ENCODE measurements at regions not wholly inside any gene's neighbourhood (a gene's known extent, or its start where the extent isn't known, plus 50 kb on each side); places are given as distances from the start of the nearest gene placed in this dataset.

GRCh38 chr3:168218600-168218999 is 122.9 kb upstream of the GOLIM4 start:
- no peaks in the 10 kb centered on the region for H3K36me3 ChIP-seq
- ATAC-seq (ENCODE audit: low FRiP score in 2 of 2) (peak in 1 of 2 donors; percentile 51), DNase-seq (no peak)
- H3K27me3 ChIP-seq: no peaks in the 10 kb centered on the region
- TF ChIP-seq POLR2A (IDR thresholded peaks at IDR 0.05): no peak
- no peak for TF ChIP-seq POLR2AphosphoS5 (IDR thresholded peaks at IDR 0.05)
- TF ChIP-seq EP300 (IDR thresholded peaks at IDR 0.05): peak in 1 of 4 donors; percentile 31
- TF ChIP-seq, protein P1, sequence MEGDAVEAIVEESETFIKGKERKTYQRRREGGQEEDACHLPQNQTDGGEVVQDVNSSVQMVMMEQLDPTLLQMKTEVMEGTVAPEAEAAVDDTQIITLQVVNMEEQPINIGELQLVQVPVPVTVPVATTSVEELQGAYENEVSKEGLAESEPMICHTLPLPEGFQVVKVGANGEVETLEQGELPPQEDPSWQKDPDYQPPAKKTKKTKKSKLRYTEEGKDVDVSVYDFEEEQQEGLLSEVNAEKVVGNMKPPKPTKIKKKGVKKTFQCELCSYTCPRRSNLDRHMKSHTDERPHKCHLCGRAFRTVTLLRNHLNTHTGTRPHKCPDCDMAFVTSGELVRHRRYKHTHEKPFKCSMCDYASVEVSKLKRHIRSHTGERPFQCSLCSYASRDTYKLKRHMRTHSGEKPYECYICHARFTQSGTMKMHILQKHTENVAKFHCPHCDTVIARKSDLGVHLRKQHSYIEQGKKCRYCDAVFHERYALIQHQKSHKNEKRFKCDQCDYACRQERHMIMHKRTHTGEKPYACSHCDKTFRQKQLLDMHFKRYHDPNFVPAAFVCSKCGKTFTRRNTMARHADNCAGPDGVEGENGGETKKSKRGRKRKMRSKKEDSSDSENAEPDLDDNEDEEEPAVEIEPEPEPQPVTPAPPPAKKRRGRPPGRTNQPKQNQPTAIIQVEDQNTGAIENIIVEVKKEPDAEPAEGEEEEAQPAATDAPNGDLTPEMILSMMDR (IDR thresholded peaks at IDR 0.05): no peak
- H3K9me3 ChIP-seq: no peaks in the 10 kb centered on the region
- H3K27ac ChIP-seq: peak overlapping the region in 1 of 4 donors; percentile 49
- H3K4me3 ChIP-seq: no peak overlapping the region
- no peaks in the 10 kb centered on the region for H3K4me1 ChIP-seq
- WGBS, 2 donors: 52 to 56% methylated on average over 2 of the region's 2 CpGs

DNA sequence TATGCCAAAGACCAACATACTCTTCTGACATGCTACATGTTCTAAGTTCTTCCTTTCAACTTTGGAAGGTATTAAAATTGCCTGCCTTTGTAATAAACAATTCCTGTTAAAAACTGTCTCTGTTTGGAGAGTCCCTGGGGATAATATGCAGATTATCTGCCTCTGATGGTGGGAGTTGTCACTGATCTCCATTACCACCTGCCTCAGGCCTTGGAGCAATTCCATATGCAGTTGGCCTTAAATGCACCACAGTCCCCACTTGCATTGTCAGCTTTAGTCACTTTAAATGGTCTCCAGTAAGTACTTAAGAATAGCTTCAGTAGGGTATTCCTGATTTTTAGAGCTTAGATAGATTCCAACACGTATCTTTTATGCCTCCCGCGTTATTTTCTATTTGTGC is 121.1 kb upstream of the GOLIM4 start:
- no peak overlapping the region for H3K4me3 ChIP-seq
- DNase-seq (no peak), ATAC-seq (ENCODE audit: low FRiP score in 2 of 2) (no peak)
- H3K36me3 ChIP-seq: no peaks in the 10 kb centered on the region
- no peaks in the 10 kb centered on the region for H3K4me1 ChIP-seq
- no peak overlapping the region for H3K27ac ChIP-seq
- 93% methylated on average over 3 of the region's 3 CpGs for WGBS, 2 donors
- H3K27me3 ChIP-seq: no peaks in the 10 kb centered on the region
- H3K9me3 ChIP-seq: no peaks in the 10 kb centered on the region
- no peak for TF ChIP-seq POLR2A (IDR thresholded peaks at IDR 0.05)
- TF ChIP-seq, protein P1 (IDR thresholded peaks at IDR 0.05): no peak
- TF ChIP-seq EP300 (IDR thresholded peaks at IDR 0.05): no peak
- TF ChIP-seq POLR2AphosphoS5 (IDR thresholded peaks at IDR 0.05): no peak

DNA sequence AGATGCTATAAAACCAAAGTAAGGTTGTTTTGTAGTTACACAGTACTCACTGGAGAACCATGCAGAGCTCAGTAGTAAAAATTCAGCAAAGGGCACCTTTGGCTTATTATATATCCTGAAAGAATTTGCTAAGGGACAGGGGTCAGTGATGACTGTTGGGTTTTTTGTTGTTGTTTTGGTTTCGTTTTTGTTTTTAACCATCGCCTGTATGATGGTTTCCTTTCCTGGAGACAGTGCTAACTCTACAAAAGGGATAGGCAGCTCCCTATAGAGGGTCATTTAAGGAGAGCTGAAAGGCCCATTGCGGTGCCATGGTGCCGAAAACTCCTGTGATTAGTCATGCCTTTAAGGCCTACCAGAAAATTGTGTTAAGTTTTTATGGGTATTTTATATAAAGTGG is 118.2 kb upstream of the GOLIM4 start:
- DNase-seq (no peak), ATAC-seq (ENCODE audit: low FRiP score in 2 of 2) (no peak)
- H3K27me3 ChIP-seq: no peaks in the 10 kb centered on the region
- TF ChIP-seq POLR2A (IDR thresholded peaks at IDR 0.05) (no peak), POLR2AphosphoS5 (IDR thresholded peaks at IDR 0.05) (no peak), EP300 (IDR thresholded peaks at IDR 0.05) (no peak)
- TF ChIP-seq, protein P1 (IDR thresholded peaks at IDR 0.05): no peak
- H3K4me1 ChIP-seq: no peaks in the 10 kb centered on the region
- H3K27ac ChIP-seq: no peak overlapping the region
- 68 to 75% methylated on average over 4 of the region's 4 CpGs for WGBS, 2 donors
- no peaks in the 10 kb centered on the region for H3K36me3 ChIP-seq
- H3K4me3 ChIP-seq: no peak overlapping the region
- H3K9me3 ChIP-seq: no peaks in the 10 kb centered on the region

DNA sequence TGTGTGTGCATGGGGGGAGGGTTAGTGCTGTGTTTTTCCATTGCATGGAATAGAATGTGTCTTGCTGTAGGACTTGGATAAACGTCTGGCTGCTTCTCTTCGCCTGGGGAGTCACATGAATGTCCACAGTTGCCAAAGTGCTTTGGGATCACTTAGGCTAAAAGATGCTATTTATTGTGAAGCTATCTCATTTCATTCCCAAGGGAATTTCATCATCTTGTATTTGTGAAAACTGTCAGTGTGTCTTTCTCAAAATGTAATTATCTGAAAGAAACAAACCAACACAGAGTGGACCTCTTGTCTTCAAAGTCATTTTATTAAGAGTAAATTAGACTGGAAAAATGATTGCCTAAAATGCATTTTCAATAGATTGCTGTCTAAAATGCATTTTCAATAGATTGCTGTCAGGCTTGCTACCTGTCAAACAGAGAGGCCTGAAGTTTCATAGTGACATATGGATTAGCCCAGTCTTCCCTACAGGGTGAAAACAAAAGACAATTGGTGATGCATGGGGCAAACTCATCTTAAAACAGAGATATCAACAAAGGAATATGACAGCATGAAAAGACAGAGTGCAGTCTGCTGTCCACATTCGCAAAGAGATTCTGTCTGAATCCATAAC is 117.1 kb upstream of the GOLIM4 start:
- H3K4me3 ChIP-seq: no peak overlapping the region
- no peaks in the 10 kb centered on the region for H3K27me3 ChIP-seq
- DNase-seq: no peak
- H3K27ac ChIP-seq: no peak overlapping the region
- no peaks in the 10 kb centered on the region for H3K4me1 ChIP-seq
- WGBS, 2 donors: 67% methylated on average over 3 of the region's 3 CpGs
- H3K9me3 ChIP-seq: no peaks in the 10 kb centered on the region
- ATAC-seq (ENCODE audit: low FRiP score in 2 of 2): no peak
- no peaks in the 10 kb centered on the region for H3K36me3 ChIP-seq
- TF ChIP-seq POLR2AphosphoS5 (IDR thresholded peaks at IDR 0.05) (no peak), POLR2A (IDR thresholded peaks at IDR 0.05) (no peak), EP300 (IDR thresholded peaks at IDR 0.05) (no peak)
- TF ChIP-seq, protein P1 (IDR thresholded peaks at IDR 0.05): no peak

- no peaks in the 10 kb centered on the region for H3K9me3 ChIP-seq
- H3K36me3 ChIP-seq: no peaks in the 10 kb centered on the region
- ATAC-seq (ENCODE audit: low FRiP score in 2 of 2) (no peak), DNase-seq (no peak)
- H3K4me3 ChIP-seq: no peak overlapping the region
- no peak overlapping the region for H3K27ac ChIP-seq
- TF ChIP-seq POLR2AphosphoS5 (IDR thresholded peaks at IDR 0.05) (no peak), EP300 (IDR thresholded peaks at IDR 0.05) (no peak), POLR2A (IDR thresholded peaks at IDR 0.05) (no peak)
- TF ChIP-seq, protein P1 (IDR thresholded peaks at IDR 0.05): no peak
- H3K4me1 ChIP-seq: no peaks in the 10 kb centered on the region
- 82 to 89% methylated on average over 4 of the region's 4 CpGs for WGBS, 2 donors
- H3K27me3 ChIP-seq: no peaks in the 10 kb centered on the region
Observed at GRCh38 chr3:168205451-168205850, 109.7 kb upstream of the GOLIM4 start.

Measured in upper lobe of left lung (tissue), 6 donors.